Smooth muscle cell (in vitro differentiated cells): ENCODE measurements at regions not wholly inside any gene's neighbourhood (a gene's known extent, or its start where the extent isn't known, plus 50 kb on each side); places are given as distances from the start of the nearest gene placed in this dataset.
A peak's percentile ranks its signal among the peaks of the same experiment; 100 is the strongest.

ENCODE experiments used
- DNase-seq: peaks from one replicate; lab custom pipeline; 2025; ENCODE audit not compliant: unreplicated experiment; lab: John Stamatoyannopoulos, UW
- H2AFZ ChIP-seq: fragments of 200-600 bp; sonication (generic); 2 replicates; pipeline ENCODE4 v1.6.0; 2016; ENCODE audit warnings: antibody characterized with exemption, low read depth, mild to moderate bottlenecking
- H3F3A ChIP-seq: fragments of 200-600 bp; sonication (generic); 2 replicates; pipeline ENCODE4 v1.6.0; 2017; ENCODE audit warnings: antibody characterized with exemption, low read depth
- H3K27ac ChIP-seq: fragments of 200-600 bp; sonication (generic); 2 replicates; pipeline ENCODE4 v1.5.1; 2016; ENCODE audit warnings: low read depth, mild to moderate bottlenecking
- H3K27me3 ChIP-seq: fragments of 200-600 bp; sonication (generic); 2 replicates; pipeline ENCODE4 v1.6.1; 2016; ENCODE audit warnings: low read depth, mild to moderate bottlenecking
- H3K36me3 ChIP-seq: fragments of 200-600 bp; sonication (generic); 2 replicates; pipeline ENCODE4 v1.5.1; 2016; ENCODE audit warnings: low read depth
- H3K4me1 ChIP-seq: fragments of 200-600 bp; sonication (generic); 2 replicates; pipeline ENCODE4 v1.5.1; 2016; ENCODE audit warnings: low read depth
- H3K4me2 ChIP-seq: fragments of 200-600 bp; sonication (generic); 2 replicates; pipeline ENCODE4 v1.6.0; 2016; ENCODE audit warnings: mild to moderate bottlenecking
- H3K4me3 ChIP-seq: fragments of 200-600 bp; sonication (generic); 2 replicates; pipeline ENCODE4 v1.5.1; 2016; ENCODE audit warnings: mild to moderate bottlenecking
- H3K79me2 ChIP-seq: fragments of 200-600 bp; sonication (generic); 2 replicates; pipeline ENCODE4 v1.6.0; 2016; ENCODE audit warnings: low read depth, mild to moderate bottlenecking
- H3K9ac ChIP-seq: fragments of 200-600 bp; sonication (generic); 2 replicates; pipeline ENCODE4 v1.6.0; 2016; ENCODE audit warnings: low read depth
- H3K9me3 ChIP-seq: fragments of 200-600 bp; sonication (generic); replicated peaks from 2 replicates; pipeline ENCODE4 v1.5.1; 2016; ENCODE audit warnings: low read depth
- H4K20me1 ChIP-seq: fragments of 200-600 bp; sonication (generic); 2 replicates; pipeline ENCODE4 v1.6.0; 2016; ENCODE audit warnings: low read depth
- WGBS: methylation state at CpG from one replicate; pipeline ENCODE4 v1.1.7; 2016; ENCODE audit warnings: low lambda C conversion rate; 5-methylcytosine and 5-hydroxymethylcytosine counted together
- TF ChIP-seq, protein P1 (sequence below): fragments of 200-600 bp; sonication (generic); IDR thresholded peaks from 2 replicates; pipeline ENCODE4 v1.5.1; 2017; ENCODE audit warnings: borderline replicate concordance, mild to moderate bottlenecking, antibody characterized with exemption; ENCODE audit not compliant: insufficient read depth, poor library complexity, severe bottlenecking

GRCh38 chrX:8914681-8915080 lies 113.5 kb upstream of the FAM9A start:
- no peak overlapping the region for H3K27ac ChIP-seq
- TF ChIP-seq, protein P1, sequence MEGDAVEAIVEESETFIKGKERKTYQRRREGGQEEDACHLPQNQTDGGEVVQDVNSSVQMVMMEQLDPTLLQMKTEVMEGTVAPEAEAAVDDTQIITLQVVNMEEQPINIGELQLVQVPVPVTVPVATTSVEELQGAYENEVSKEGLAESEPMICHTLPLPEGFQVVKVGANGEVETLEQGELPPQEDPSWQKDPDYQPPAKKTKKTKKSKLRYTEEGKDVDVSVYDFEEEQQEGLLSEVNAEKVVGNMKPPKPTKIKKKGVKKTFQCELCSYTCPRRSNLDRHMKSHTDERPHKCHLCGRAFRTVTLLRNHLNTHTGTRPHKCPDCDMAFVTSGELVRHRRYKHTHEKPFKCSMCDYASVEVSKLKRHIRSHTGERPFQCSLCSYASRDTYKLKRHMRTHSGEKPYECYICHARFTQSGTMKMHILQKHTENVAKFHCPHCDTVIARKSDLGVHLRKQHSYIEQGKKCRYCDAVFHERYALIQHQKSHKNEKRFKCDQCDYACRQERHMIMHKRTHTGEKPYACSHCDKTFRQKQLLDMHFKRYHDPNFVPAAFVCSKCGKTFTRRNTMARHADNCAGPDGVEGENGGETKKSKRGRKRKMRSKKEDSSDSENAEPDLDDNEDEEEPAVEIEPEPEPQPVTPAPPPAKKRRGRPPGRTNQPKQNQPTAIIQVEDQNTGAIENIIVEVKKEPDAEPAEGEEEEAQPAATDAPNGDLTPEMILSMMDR = no peak
- no peaks in the 10 kb centered on the region for H3K27me3 ChIP-seq
- H3K9ac ChIP-seq = no peak overlapping the region
- H2AFZ ChIP-seq = no peak overlapping the region
- no peaks in the 10 kb centered on the region for H3K79me2 ChIP-seq
- H3K9me3 ChIP-seq = no peaks in the 10 kb centered on the region
- no peak overlapping the region for H3K4me2 ChIP-seq
- H3F3A ChIP-seq = no peaks in the 10 kb centered on the region
- DNase-seq = no peak
- H4K20me1 ChIP-seq = no peaks in the 10 kb centered on the region
- no peaks in the 10 kb centered on the region for H3K4me1 ChIP-seq
- WGBS = 60% methylated on average over 4 of the region's 4 CpGs
- no peak overlapping the region for H3K4me3 ChIP-seq
- H3K36me3 ChIP-seq = no peaks in the 10 kb centered on the region

DNA sequence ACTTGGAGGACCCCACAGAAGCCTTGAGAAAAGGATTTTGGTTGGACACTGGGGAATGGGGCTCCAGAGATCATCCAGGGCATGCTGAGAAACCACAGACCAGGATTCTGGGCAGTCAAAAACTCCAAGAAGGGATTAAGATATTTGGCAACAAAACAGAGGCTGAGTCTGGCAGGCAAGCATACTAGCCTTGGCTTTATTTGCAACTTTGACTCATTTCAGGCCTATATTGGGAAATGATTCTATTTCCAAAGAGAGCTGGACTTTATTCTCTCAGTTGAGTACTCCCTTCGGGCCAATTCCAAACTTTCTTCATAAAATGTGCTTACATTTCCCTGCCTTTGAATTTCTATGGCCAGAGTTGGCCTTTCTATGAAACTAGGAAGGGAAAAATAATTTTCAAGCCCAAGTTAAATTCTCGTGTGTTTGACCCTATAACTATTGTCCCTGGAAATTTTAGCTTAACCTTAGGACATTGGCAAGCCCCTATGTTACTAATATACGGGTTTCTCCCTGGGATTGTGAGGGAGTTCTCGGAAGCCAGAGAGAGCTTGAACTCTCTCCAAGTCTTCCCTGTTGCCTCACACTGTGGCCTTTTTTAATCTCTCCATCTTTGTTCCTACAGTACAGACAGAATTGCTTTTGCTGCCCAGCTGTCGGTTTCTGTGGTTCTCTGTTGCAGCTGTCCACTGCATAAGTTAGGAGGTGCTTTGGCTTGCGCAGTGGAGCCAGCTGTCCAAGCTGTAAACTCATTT lies 112.6 kb upstream of the FAM9A start:
- DNase-seq = no peak

DNA sequence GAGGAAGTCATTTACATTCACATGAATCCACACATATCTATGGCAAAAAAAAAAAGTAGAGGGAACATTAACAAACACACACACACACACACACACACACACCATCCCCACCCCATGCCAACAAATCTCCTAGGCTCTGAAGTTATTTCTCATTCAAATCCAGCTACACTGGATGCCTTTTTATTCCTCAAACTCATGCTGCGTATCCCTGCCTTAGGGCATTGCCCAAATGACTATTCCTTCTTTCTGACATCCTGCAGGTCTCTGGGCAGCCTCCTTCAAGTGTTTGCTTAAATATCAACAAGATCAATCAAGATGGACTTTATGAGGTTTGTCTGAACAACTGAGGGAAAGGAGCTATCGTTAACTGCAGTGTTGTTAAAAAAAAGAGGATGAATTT lies 106.5 kb upstream of the FAM9A start:
- Histone ChIP-seq H3K4me1 (no peaks in the 10 kb centered on the region), H3F3A (no peaks in the 10 kb centered on the region), H4K20me1 (no peaks in the 10 kb centered on the region), H2AFZ (no peak overlapping the region), H3K27ac (no peak overlapping the region), H3K4me2 (no peak overlapping the region), H3K9ac (no peak overlapping the region), H3K4me3 (no peak overlapping the region), H3K9me3 (no peaks in the 10 kb centered on the region), H3K36me3 (no peaks in the 10 kb centered on the region), H3K79me2 (no peaks in the 10 kb centered on the region), H3K27me3 (no peaks in the 10 kb centered on the region)
- DNase-seq = no peak
- WGBS = 69% methylated on average over 2 of the region's 2 CpGs
- TF ChIP-seq, protein P1 = no peak

More for the DNA sequence above, 112.6 kb upstream of the FAM9A start:
- peak overlapping the region; percentile 9 for H3K27ac ChIP-seq
- no peaks in the 10 kb centered on the region for H3K9me3 ChIP-seq
- no peaks in the 10 kb centered on the region for H3K4me1 ChIP-seq
- TF ChIP-seq, protein P1 = no peak
- H2AFZ ChIP-seq = no peak overlapping the region
- H3K4me2 ChIP-seq = peak overlapping the region; percentile 4
- no peak overlapping the region for H3K9ac ChIP-seq
- H3K27me3 ChIP-seq = no peaks in the 10 kb centered on the region
- H3K36me3 ChIP-seq = no peaks in the 10 kb centered on the region
- no peaks in the 10 kb centered on the region for H3K79me2 ChIP-seq
- H3K4me3 ChIP-seq = no peak overlapping the region
- no peaks in the 10 kb centered on the region for H3F3A ChIP-seq
- H4K20me1 ChIP-seq = no peaks in the 10 kb centered on the region
- WGBS = 49% methylated on average over 6 of the region's 6 CpGs
